NCI-H774 (cell line): ENCODE measurements at regions not wholly inside any gene's neighbourhood (a gene's known extent, or its start where the extent isn't known, plus 50 kb on each side); places are given as distances from the start of the nearest gene placed in this dataset.
"Not testable (repeated sequence)": the region's sequence is repeated elsewhere in the genome, so short reads cannot be mapped to it uniquely, and the experiment has no call there.

ENCODE experiments used
- DNase-seq: peaks from one replicate; lab custom pipeline; 2025; lab: John Stamatoyannopoulos, UW

GRCh38 chr3:87873136-87873535 is 185.7 kb downstream of the CGGBP1 start:
- no peak for DNase-seq

DNA sequence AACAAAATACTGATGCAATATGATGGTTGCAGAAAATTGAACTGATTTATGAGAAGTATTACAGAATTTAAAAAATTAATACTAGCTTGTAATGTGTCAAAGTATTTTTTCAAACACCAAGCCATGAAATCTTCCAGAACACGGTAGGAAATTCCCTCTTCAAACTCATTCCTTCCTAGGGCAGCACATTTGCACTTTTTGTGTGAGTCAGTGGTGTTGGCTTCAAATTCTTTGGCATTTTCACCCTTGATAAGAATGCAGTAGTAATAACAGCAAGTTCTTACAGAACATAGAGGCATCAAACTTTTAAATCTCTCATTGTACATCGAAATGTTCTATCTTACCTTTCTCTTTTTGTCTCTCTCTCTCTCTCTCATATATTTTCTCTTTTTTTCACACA is 191.8 kb downstream of the CGGBP1 start:
- no peak for DNase-seq

GRCh38 chr3:87856126-87856525 is 202.7 kb downstream of the CGGBP1 start:
- no peak for DNase-seq

- DNase-seq = no peak
Measured at GRCh38 chr3:87855616-87856015, 203.2 kb downstream of the CGGBP1 start.

DNA sequence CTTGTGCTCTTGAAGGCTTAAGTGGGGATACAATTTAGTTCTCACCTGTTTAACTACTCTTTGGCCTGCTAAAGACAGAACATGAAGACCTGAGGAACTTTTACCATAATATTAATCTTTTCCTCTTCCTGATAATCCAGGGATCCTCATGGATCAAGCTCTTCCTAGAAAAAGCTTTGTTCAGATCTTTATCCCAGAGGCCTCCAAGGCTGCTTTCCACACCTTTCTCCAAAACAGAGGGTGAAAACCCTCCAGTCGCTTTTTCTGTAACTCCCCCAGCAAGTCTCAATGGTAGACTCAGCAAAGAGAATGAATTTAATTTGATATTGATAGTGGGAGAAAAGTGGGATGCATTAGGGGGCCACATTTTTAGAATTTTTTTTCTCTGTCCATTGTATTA is 203.6 kb downstream of the CGGBP1 start:
- DNase-seq = no peak

DNA sequence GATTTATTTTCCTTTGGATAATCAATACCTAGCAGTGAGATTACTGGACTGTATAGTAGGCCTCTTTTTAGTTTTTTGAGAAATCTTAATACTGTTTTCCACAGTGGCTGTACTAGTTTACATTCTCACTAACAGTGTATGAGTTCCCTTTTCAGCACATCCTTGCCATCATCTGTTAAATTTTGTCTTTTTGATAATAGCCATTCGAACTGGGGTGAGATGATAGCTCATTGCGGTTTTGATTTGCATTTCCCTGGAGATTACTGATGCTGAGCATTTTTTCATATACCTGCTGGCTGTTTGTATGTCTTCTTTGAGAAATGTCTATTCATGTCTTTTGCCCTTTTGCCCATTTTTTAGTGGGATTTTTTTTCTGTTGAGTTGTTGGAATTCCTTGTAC is 210.8 kb downstream of the CGGBP1 start:
- DNase-seq = no peak

GRCh38 chr3:87837076-87837475 is 221.7 kb downstream of the CGGBP1 start:
- DNase-seq = no peak

- no peak for DNase-seq
Measured at GRCh38 chr3:87836026-87836425, 222.8 kb downstream of the CGGBP1 start.

DNA sequence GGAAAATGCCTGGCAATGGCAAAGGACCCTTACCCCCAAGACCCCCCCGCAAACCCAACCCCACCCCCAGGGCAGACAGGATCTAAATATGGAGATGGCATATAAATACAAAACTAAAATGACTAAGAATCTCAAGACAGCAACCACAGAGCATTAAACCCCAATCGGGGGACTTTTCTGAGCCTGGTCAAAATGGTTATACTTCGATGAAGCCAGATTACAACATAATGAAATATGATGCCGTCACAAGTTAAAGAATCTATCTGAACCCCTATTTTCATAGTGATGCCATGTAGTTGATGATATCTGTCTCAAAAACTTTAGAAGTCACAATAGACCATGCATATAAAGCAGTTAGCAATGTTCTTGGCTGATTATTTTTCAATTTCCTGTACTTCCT is 223.6 kb downstream of the CGGBP1 start:
- DNase-seq = no peak

DNA sequence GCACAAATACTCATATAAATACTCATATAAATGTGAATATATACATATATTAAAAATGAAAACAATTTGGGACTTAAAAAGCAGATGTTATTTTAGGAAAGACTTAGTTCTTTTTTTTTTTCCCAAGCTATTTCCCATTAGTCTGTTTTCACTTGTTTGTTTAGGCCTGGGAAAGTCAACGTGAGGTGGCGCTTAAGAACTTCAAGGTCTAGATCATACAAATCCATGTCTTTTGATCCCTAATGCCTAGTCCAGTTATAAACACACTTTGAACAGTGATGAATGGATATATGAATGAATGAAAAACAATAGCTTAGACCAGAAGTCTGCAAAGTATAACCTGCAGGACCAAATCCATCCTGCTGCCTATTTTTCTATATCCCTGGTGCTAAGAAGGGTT is 224.5 kb downstream of the CGGBP1 start:
- no peak for DNase-seq

- DNase-seq = no peak
Measured at GRCh38 chr3:87833039-87833377, 225.8 kb downstream of the CGGBP1 start.

DNA sequence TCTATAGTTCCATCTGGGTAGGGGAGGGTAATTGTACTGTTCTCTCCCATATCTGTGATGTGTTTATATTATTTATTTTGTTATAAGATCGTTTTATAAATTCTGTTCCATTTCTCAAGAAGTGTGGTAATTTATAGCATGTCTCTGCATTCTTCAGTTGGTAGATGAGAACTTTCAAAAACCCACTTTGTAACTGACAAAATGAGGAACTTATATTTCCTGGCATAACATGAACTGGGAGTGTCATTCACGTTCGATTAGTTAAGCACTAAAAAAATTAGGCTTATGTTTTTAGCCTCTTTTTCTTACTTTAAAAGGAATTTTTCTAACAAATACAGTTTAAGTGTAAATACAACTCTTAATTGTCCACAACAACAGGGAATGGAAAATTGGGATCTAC is 230.8 kb downstream of the CGGBP1 start:
- no peak for DNase-seq

- no peak for DNase-seq
Measured at GRCh38 chr3:87822563-87822962, 236.2 kb downstream of the CGGBP1 start.

DNA sequence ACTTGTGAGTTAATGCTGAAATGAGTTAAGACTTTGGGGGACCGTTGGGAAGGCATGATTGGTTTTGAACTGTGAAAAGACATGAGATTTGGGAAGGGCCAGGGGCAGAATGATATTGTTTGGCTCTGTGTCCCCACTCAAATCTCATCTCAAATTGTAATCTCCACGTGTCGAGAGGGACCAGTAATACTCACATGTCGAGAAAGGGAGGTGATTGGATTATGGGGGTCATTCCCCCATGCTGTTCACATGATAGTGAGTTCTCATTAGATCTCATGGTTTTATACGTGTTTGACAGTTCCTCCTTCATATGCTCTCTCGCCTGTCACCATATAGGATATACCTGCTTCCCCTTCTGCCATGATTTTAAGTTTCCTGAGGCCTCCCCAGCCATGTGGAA is 245.3 kb downstream of the CGGBP1 start:
- DNase-seq = not testable (repeated sequence)

- DNase-seq = no peak
Measured at GRCh38 chr3:87811953-87812352, 246.9 kb downstream of the CGGBP1 start.

DNA sequence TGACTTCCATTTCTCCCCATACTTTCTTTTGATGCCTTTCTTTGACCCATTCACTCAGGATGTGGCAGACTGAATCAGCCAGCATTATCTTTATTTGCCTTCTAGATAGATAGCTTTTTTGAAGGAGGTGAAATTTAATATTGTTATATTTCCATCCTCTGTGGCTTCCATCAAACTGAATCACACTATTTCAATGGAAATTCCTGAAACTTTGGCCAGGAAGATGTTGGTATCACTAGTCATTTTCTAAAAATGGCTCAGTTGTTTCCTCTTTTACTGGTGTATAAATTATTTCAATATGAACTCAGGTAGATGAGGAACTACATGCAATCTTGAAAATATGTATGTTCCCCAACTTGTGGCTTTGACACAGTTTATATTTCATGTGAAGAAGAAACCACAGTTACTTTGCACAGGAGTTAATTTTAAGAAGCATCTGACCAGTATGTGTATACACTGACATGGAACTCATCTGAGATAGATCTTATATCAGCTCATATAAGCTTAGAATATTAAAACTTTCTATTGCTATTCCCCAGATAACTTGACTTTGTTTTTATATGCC is 248.3 kb downstream of the CGGBP1 start:
- DNase-seq = no peak

DNA sequence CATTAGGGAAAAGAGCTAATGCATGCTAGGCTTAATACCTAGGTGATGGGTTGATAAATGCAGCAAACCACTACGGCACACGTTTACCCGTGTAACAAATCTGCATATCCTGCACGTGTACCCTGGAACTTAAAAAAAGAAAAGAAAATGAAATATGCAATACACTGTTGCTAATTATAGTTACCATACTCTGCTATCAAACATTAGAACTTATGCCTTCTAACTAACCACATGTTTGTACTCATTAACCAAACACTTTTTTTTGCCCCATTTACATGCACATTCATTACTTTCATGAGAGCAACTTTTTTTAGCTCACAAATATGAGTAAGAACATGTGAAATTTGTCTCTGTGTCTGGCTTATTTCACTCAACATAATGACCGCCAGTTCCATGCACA is 253.1 kb downstream of the CGGBP1 start:
- no peak for DNase-seq

DNA sequence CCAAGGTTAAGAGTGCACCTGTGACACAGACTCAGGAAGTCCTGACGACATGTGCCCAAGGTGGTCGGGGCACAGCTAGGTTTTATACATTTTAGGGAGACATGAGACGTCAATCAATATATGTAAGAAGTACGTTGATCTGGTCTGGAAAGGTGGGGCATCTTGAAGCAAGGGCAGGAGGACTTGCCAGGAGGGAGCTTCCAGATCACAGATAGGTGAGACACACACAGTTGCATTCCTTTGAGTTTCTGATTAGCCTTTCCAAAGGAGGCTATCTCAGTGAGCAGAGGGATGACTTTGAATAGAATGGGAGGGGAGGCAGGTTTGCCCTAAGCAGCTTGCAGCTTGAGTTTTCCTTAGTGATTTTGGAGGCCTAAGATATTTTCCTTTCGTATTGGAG is 257.4 kb downstream of the CGGBP1 start:
- DNase-seq = no peak

GRCh38 chr3:87800516-87800915 is 258.3 kb downstream of the CGGBP1 start:
- no peak for DNase-seq

- DNase-seq = no peak
Measured at GRCh38 chr3:87798567-87798947, 260.2 kb downstream of the CGGBP1 start.

- DNase-seq = no peak
Measured at GRCh38 chr3:87797872-87798566, 260.8 kb downstream of the CGGBP1 start.

DNA sequence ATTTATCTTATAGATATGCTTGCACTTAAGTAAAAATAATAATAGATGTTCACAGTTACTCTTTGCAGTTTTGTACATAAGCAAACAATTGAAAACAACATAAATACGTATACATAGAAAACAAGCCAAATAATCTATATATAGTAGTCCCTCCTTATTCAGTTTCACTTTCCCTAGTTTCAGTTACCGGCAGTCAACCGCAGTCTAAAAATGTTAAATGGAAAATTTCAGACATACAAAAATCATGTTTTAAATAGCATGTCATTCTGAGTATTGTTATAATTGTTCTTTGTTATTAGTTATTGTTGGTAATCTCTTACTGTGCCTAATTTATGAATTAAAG is 262.0 kb downstream of the CGGBP1 start:
- no peak for DNase-seq

- DNase-seq = no peak
Measured at GRCh38 chr3:87796137-87796842, 262.5 kb downstream of the CGGBP1 start.

GRCh38 chr3:87795701-87796100 is 263.1 kb downstream of the CGGBP1 start:
- DNase-seq = no peak
